ENCODE measurements at regions not wholly inside any gene's neighbourhood (a gene's known extent, or its start where the extent isn't known, plus 50 kb on each side); places are given as distances from the start of the nearest gene placed in this dataset.

DNA sequence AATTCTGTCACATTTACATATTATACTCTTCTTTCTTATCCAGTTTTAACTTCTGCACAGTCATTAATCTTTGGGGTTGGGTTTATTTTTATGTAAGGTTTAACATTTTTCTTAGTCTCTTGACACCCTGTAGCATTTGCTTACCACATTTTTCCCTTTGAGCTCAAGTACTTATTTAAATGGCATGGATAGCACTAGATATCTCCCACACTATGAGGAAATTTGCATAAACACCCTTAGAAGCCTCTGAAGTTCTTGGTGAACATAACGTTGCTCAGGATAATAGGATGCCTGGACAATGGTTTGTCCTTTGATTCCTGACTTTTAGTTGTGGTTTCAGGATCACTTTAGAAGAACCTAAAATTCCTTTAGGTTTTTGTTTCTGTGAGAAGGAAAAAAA lies 338.9 kb downstream of the PCDH17 start:
- Histone ChIP-seq H3K4me1 (ENCODE audit: insufficient read depth, low read length, poor library complexity, severe bottlenecking) (no peaks in the 10 kb centered on the region), H3K27me3 (replicated peaks; ENCODE audit: insufficient read depth, low read depth, low read length, poor library complexity) (no peaks in the 10 kb centered on the region), H3K36me3 (ENCODE audit: insufficient read depth, low read length, poor library complexity, severe bottlenecking) (no peaks in the 10 kb centered on the region), H3K9me3 (ENCODE audit: low read depth, low read length, poor library complexity, severe bottlenecking) (no peaks in the 10 kb centered on the region), H3K27ac (ENCODE audit: low read depth, low read length, poor library complexity, severe bottlenecking) (no peak overlapping the region), H3K4me3 (ENCODE audit: low read depth, low read length, poor library complexity, severe bottlenecking) (no peak overlapping the region)
- no TSS peak for BruUV-seq (replicated peaks)
- no peak for DNase-seq (ENCODE audit: low spot score)
- ChIA-PET CTCF (no interaction called here), POLR2A (ENCODE audit: low non-redundant PET) (no interaction called here)
- intact Hi-C loops (cut with micrococcal nuclease; ENCODE audit: unreplicated experiment), result no loop called here
- TF ChIP-seq, protein P1, sequence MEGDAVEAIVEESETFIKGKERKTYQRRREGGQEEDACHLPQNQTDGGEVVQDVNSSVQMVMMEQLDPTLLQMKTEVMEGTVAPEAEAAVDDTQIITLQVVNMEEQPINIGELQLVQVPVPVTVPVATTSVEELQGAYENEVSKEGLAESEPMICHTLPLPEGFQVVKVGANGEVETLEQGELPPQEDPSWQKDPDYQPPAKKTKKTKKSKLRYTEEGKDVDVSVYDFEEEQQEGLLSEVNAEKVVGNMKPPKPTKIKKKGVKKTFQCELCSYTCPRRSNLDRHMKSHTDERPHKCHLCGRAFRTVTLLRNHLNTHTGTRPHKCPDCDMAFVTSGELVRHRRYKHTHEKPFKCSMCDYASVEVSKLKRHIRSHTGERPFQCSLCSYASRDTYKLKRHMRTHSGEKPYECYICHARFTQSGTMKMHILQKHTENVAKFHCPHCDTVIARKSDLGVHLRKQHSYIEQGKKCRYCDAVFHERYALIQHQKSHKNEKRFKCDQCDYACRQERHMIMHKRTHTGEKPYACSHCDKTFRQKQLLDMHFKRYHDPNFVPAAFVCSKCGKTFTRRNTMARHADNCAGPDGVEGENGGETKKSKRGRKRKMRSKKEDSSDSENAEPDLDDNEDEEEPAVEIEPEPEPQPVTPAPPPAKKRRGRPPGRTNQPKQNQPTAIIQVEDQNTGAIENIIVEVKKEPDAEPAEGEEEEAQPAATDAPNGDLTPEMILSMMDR (conservative IDR thresholded peaks at IDR 0.05; ENCODE audit: low read depth, low read length), result no peak
- TF ChIP-seq EZH2 (IDR thresholded peaks at IDR 0.05; ENCODE audit: borderline replicate concordance, low read depth, low read length, poor library complexity, severe bottlenecking), result no peak

DNA sequence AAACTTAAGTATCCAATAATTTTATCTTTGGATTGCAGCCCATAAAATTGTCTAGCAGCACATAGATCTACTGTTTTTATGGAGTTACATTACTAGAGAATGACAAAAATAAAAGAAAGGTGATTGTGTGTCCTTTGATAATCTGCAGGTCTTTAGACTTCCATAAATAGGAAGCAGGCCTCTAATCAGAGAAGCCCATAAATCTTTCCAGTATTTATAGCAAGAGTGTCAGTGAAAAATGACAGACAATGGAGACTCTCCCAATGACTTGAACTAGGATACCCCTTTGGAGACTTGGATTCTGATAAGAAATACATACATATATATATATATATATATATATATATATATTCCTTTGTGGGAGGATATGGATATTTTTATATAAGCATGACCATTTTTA lies 351.2 kb downstream of the PCDH17 start:
- no TSS peak for BruUV-seq (replicated peaks)
- H3K9me3 ChIP-seq (ENCODE audit: low read depth, low read length, poor library complexity, severe bottlenecking), result no peaks in the 10 kb centered on the region
- POLR2A ChIA-PET (ENCODE audit: low non-redundant PET), result no interaction called here
- H3K4me1 ChIP-seq (ENCODE audit: insufficient read depth, low read length, poor library complexity, severe bottlenecking), result no peaks in the 10 kb centered on the region
- CTCF ChIA-PET, result no interaction called here
- H3K36me3 ChIP-seq (ENCODE audit: insufficient read depth, low read length, poor library complexity, severe bottlenecking), result no peaks in the 10 kb centered on the region
- no peak for DNase-seq (ENCODE audit: low spot score)
- TF ChIP-seq, protein P1 (conservative IDR thresholded peaks at IDR 0.05; ENCODE audit: low read depth, low read length), result no peak
- TF ChIP-seq EZH2 (IDR thresholded peaks at IDR 0.05; ENCODE audit: borderline replicate concordance, low read depth, low read length, poor library complexity, severe bottlenecking), result no peak
- no peaks in the 10 kb centered on the region for H3K27me3 ChIP-seq (replicated peaks; ENCODE audit: insufficient read depth, low read depth, low read length, poor library complexity)
- intact Hi-C loops (cut with micrococcal nuclease; ENCODE audit: unreplicated experiment), result no loop called here
- H3K4me3 ChIP-seq (ENCODE audit: low read depth, low read length, poor library complexity, severe bottlenecking), result no peak overlapping the region
- no peak overlapping the region for H3K27ac ChIP-seq (ENCODE audit: low read depth, low read length, poor library complexity, severe bottlenecking)

DNA sequence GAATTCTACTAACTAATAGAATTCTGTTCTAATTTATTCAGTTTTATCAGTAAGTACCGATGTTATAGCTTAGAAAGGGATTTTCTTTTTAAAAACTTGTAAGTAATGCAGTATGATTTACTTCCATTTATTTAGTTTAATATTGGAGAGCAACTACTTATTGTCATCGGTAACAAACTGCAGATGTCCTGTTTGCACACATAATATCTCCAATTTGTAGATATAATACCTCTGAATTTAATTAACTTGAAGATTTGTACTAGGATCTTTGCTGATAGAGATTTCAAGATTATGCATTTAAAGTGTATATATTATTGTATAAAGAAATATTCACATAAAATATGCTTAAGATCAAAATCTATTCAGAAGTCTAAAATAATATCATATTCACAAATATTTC lies 356.7 kb downstream of the PCDH17 start:
- Histone ChIP-seq H3K4me3 (ENCODE audit: low read depth, low read length, poor library complexity, severe bottlenecking) (no peak overlapping the region), H3K36me3 (ENCODE audit: insufficient read depth, low read length, poor library complexity, severe bottlenecking) (no peaks in the 10 kb centered on the region), H3K27ac (ENCODE audit: low read depth, low read length, poor library complexity, severe bottlenecking) (no peak overlapping the region), H3K9me3 (ENCODE audit: low read depth, low read length, poor library complexity, severe bottlenecking) (no peaks in the 10 kb centered on the region), H3K4me1 (ENCODE audit: insufficient read depth, low read length, poor library complexity, severe bottlenecking) (no peaks in the 10 kb centered on the region), H3K27me3 (replicated peaks; ENCODE audit: insufficient read depth, low read depth, low read length, poor library complexity) (no peaks in the 10 kb centered on the region)
- intact Hi-C loops (cut with micrococcal nuclease; ENCODE audit: unreplicated experiment), result no loop called here
- no TSS peak for BruUV-seq (replicated peaks)
- TF ChIP-seq, protein P1 (conservative IDR thresholded peaks at IDR 0.05; ENCODE audit: low read depth, low read length), result no peak
- TF ChIP-seq EZH2 (IDR thresholded peaks at IDR 0.05; ENCODE audit: borderline replicate concordance, low read depth, low read length, poor library complexity, severe bottlenecking), result no peak
- ChIA-PET POLR2A (ENCODE audit: low non-redundant PET) (no interaction called here), CTCF (no interaction called here)
- DNase-seq (ENCODE audit: low spot score), result no peak

Data from A673 (cell line).